ENCODE measurements at regions not wholly inside any gene's neighbourhood (a gene's known extent, or its start where the extent isn't known, plus 50 kb on each side); places are given as distances from the start of the nearest gene placed in this dataset.
A peak's percentile ranks its signal among the peaks of the same experiment; 100 is the strongest.
"Not testable (repeated sequence)": the region's sequence is repeated elsewhere in the genome, so short reads cannot be mapped to it uniquely, and the experiment has no call there.

- H3K4me3 ChIP-seq; H3K9me1 ChIP-seq (ENCODE audit: control insufficient read depth, insufficient read depth, low read length); DNase-seq (ENCODE audit: extremely low read depth in 1 of 4, low spot score in 3 of 4); H3K36me3 ChIP-seq (ENCODE audit: control insufficient read depth, insufficient read depth, low read length); BruUV-seq (replicated peaks); FAIRE-seq; in situ Hi-C loops (cut with MboI); H4K20me1 ChIP-seq (replicated peaks; ENCODE audit: control insufficient read depth, insufficient read depth, low read length); H3K27me3 ChIP-seq (ENCODE audit: control insufficient read depth in 2 of 2, insufficient read depth in 2 of 2, low read length in 2 of 2); H3K79me2 ChIP-seq (ENCODE audit: control insufficient read depth, insufficient read depth, low read length); TF ChIP-seq MYC (IDR thresholded peaks at IDR 0.05; ENCODE audit: low read depth, low read length): not testable (repeated sequence)
- peak overlapping the region in 1 of 2 experiments; percentile 79; a peak in 2 of 4 replicates for H3K9ac ChIP-seq (ENCODE audit: insufficient read depth in 1 of 2, low read depth in 2 of 2, low read length in 2 of 2)
- peak overlapping the region; percentile 61 for H2AFZ ChIP-seq (ENCODE audit: low read depth, low read length)
- peaks cover 30% of the 10 kb centered on the region for H3K9me3 ChIP-seq (replicated peaks; ENCODE audit: control insufficient read depth, insufficient read depth, low read depth, low read length)
- peaks cover 24% of the 10 kb centered on the region in 2 experiments; a peak in 4 of 5 replicates for H3K4me1 ChIP-seq (replicated peaks in 1 of 2; ENCODE audit: control insufficient read depth in 2 of 2, insufficient read depth in 2 of 2, low read length in 2 of 2)
- intact Hi-C loops (cut with micrococcal nuclease), result loop anchor here (1.0 to 5.0 kb wide), 4 partner anchors 46 to 146 kb away; no protein-coding TSS in a partner anchor
- POLR2A ChIA-PET, result interaction anchor here (0.6 to 4.8 kb wide), 17 partner anchors 9 to 1782 kb away, joined by 3 to 57 read pairs (median 4); no protein-coding TSS in a partner anchor
- ATAC-seq, result peak; percentile 10; the same call in 2 of the 3 replicates
- H3K4me2 ChIP-seq (ENCODE audit: insufficient read depth, low read length), result peak overlapping the region; percentile 73; the same call in 1 of the 2 replicates
- WGBS (ENCODE audit: insufficient coverage, low coverage, missing lambda C conversion rate), result 17% methylated on average over 6 of the region's 6 CpGs
- peak overlapping the region; percentile 94 for H3K27ac ChIP-seq (ENCODE audit: extremely low read depth, low read depth, low read length)
- CTCF ChIA-PET (ENCODE audit: low intra/inter-chr PET ratio), result interaction anchor here (0.5 kb wide), 1 partner anchor 391 kb away, joined by 5 read pairs; no protein-coding TSS in a partner anchor
- TF ChIP-seq ZSCAN29 (IDR thresholded peaks at IDR 0.05) (0 out of 2 replicates have a peak, but pooled peaks have one; percentile 9), ARNT (IDR thresholded peaks at IDR 0.05) (peak in 1 of 2 experiments; percentile 65; a peak in 1 of 4 replicates), ZBTB5 (IDR thresholded peaks at IDR 0.05) (peak; percentile 76; the same call in 1 of the 2 replicates), BRD9 (IDR thresholded peaks at IDR 0.05; ENCODE audit: low read depth, partially characterized antibody) (peak; percentile 85), HDGF (IDR thresholded peaks at IDR 0.05) (peak; percentile 92), ZNF589 (CRISPR knock-in tag; IDR thresholded peaks at IDR 0.05; ENCODE audit: low read depth) (peak; percentile 2; the same call in 1 of the 2 replicates), NBN (IDR thresholded peaks at IDR 0.05; ENCODE audit: low read depth) (peak; percentile 60; the same call in 1 of the 2 replicates), MYC (CRISPR knock-in tag; IDR thresholded peaks at IDR 0.05; ENCODE audit: borderline replicate concordance, low read depth) (0 out of 2 replicates have a peak, but pooled peaks have one; percentile 35), LARP7 (IDR thresholded peaks at IDR 0.05) (peak; percentile 72), ZC3H8 (IDR thresholded peaks at IDR 0.05) (peak; percentile 78; the same call in 1 of the 2 replicates), SMARCA5 (IDR thresholded peaks at IDR 0.05) (peak; percentile 92), TCF15 (CRISPR knock-in tag; IDR thresholded peaks at IDR 0.05) (0 out of 2 replicates have a peak, but pooled peaks have one; percentile 9), HINFP (tag; conservative IDR thresholded peaks at IDR 0.05; ENCODE audit: low read depth) (peak; percentile 21; the same call in 1 of the 2 replicates), ASH1L (IDR thresholded peaks at IDR 0.05; ENCODE audit: borderline replicate concordance, low read depth, partially characterized antibody) (peak; percentile 39), MIER1 (IDR thresholded peaks at IDR 0.05; ENCODE audit: low read depth) (peak; percentile 69), MLLT1 (IDR thresholded peaks at IDR 0.05) (peak; percentile 64 to 76; a peak in 3 of 4 replicates), NCOA4 (IDR thresholded peaks at IDR 0.05; ENCODE audit: partially characterized antibody) (peak; percentile 81)
Measured at GRCh38 chr6:11930834-11931233, 81.3 kb upstream of the HIVEP1 start.

Measured in K562 (cell line).